BLaER1 (cell line): ENCODE measurements at regions not wholly inside any gene's neighbourhood (a gene's known extent, or its start where the extent isn't known, plus 50 kb on each side); places are given as distances from the start of the nearest gene placed in this dataset.
"Not testable (repeated sequence)": the region's sequence is repeated elsewhere in the genome, so short reads cannot be mapped to it uniquely, and the experiment has no call there.

ENCODE experiments used
- H3K27ac ChIP-seq: shearing (Covaris generic); formaldehyde crosslinking; 2 replicates; pipeline ENCODE4 v1.8.1; 2022
- H3K27me3 ChIP-seq: shearing (Covaris generic); formaldehyde crosslinking; 2 replicates; pipeline ENCODE4 v1.8.1; 2022
- H3K36me3 ChIP-seq: shearing (Covaris generic); formaldehyde crosslinking; 2 replicates; pipeline ENCODE4 v1.8.1; 2022
- H3K4me1 ChIP-seq: shearing (Covaris generic); formaldehyde crosslinking; 2 replicates; pipeline ENCODE4 v1.8.1; 2022
- H3K4me2 ChIP-seq: shearing (Covaris generic); formaldehyde crosslinking; 2 replicates; pipeline ENCODE4 v1.8.1; 2022
- H3K4me3 ChIP-seq: shearing (Covaris generic); formaldehyde crosslinking; 2 replicates; pipeline ENCODE4 v1.8.1; 2022
- H3K9ac ChIP-seq: shearing (Covaris generic); formaldehyde crosslinking; 2 replicates; pipeline ENCODE4 v1.8.1; 2022
- H3K9me3 ChIP-seq: shearing (Covaris generic); formaldehyde crosslinking; 2 replicates; pipeline ENCODE4 v1.8.1; 2022
- H4K20me1 ChIP-seq: shearing (Covaris generic); formaldehyde crosslinking; 2 replicates; pipeline ENCODE4 v1.8.1; 2022
- Cebpa-rat ChIP-seq: shearing (Covaris generic); IDR thresholded peaks from 2 replicates; pipeline ENCODE4 v1.8.1; 2022

GRCh38 chr7:24444666-24445440, 128.4 kb upstream of the PALS2 start:
- no peak overlapping the region for H3K9ac ChIP-seq
- H3K4me1 ChIP-seq = peaks cover 13% of the 10 kb centered on the region
- H3K27ac ChIP-seq = no peak overlapping the region
- H3K4me3 ChIP-seq = no peak overlapping the region
- H3K36me3 ChIP-seq = no peaks in the 10 kb centered on the region
- H4K20me1 ChIP-seq = no peaks in the 10 kb centered on the region
- H3K4me2 ChIP-seq = no peak overlapping the region
- no peak for TF ChIP-seq Cebpa-rat
- H3K27me3 ChIP-seq = no peaks in the 10 kb centered on the region
- H3K9me3 ChIP-seq = no peaks in the 10 kb centered on the region

- H3K36me3 ChIP-seq = no peaks in the 10 kb centered on the region
Measured at GRCh38 chr7:24448038-24448437, 125.2 kb upstream of the PALS2 start.

GRCh38 chr7:24449416-24449815, 123.8 kb upstream of the PALS2 start:
- H3K9ac ChIP-seq = not testable (repeated sequence)

More at GRCh38 chr7:24448038-24448437, 125.2 kb upstream of the PALS2 start:
- H4K20me1 ChIP-seq = no peaks in the 10 kb centered on the region
- H3K4me2 ChIP-seq = no peak overlapping the region
- no peak overlapping the region for H3K9ac ChIP-seq
- no peak overlapping the region for H3K27ac ChIP-seq
- no peaks in the 10 kb centered on the region for H3K27me3 ChIP-seq
- no peaks in the 10 kb centered on the region for H3K4me1 ChIP-seq
- no peaks in the 10 kb centered on the region for H3K9me3 ChIP-seq
- no peak for TF ChIP-seq Cebpa-rat
- H3K4me3 ChIP-seq = no peak overlapping the region

GRCh38 chr7:24455813-24456525, 117.3 kb upstream of the PALS2 start:
- Histone ChIP-seq H3K4me2 (no peak overlapping the region), H3K36me3 (no peaks in the 10 kb centered on the region), H3K9ac (no peak overlapping the region), H3K27me3 (no peaks in the 10 kb centered on the region), H4K20me1 (no peaks in the 10 kb centered on the region), H3K27ac (no peak overlapping the region), H3K4me1 (no peaks in the 10 kb centered on the region), H3K9me3 (no peaks in the 10 kb centered on the region), H3K4me3 (no peak overlapping the region)
- no peak for TF ChIP-seq Cebpa-rat

More at GRCh38 chr7:24449416-24449815, 123.8 kb upstream of the PALS2 start:
- not testable (repeated sequence) for H4K20me1 ChIP-seq, H3K36me3 ChIP-seq, H3K27me3 ChIP-seq, H3K27ac ChIP-seq, H3K9me3 ChIP-seq, H3K4me2 ChIP-seq, H3K4me3 ChIP-seq, H3K4me1 ChIP-seq

GRCh38 chr7:24456526-24457218, 116.6 kb upstream of the PALS2 start:
- H3K9me3 ChIP-seq = no peaks in the 10 kb centered on the region
- no peaks in the 10 kb centered on the region for H3K36me3 ChIP-seq
- no peaks in the 10 kb centered on the region for H4K20me1 ChIP-seq
- H3K4me3 ChIP-seq = no peak overlapping the region
- TF ChIP-seq Cebpa-rat = no peak
- no peak overlapping the region for H3K9ac ChIP-seq
- H3K27me3 ChIP-seq = no peaks in the 10 kb centered on the region
- no peak overlapping the region for H3K4me2 ChIP-seq
- no peaks in the 10 kb centered on the region for H3K4me1 ChIP-seq
- no peak overlapping the region for H3K27ac ChIP-seq

- Histone ChIP-seq H3K9ac (no peak overlapping the region), H3K27ac (no peak overlapping the region), H3K4me1 (no peaks in the 10 kb centered on the region), H3K36me3 (no peaks in the 10 kb centered on the region), H3K4me2 (no peak overlapping the region), H3K4me3 (no peak overlapping the region), H3K27me3 (no peaks in the 10 kb centered on the region), H4K20me1 (no peaks in the 10 kb centered on the region), H3K9me3 (no peaks in the 10 kb centered on the region)
- TF ChIP-seq Cebpa-rat = no peak
Measured at GRCh38 chr7:24457219-24457558, 116.1 kb upstream of the PALS2 start.

- Histone ChIP-seq H3K4me1 (no peaks in the 10 kb centered on the region), H3K27me3 (no peaks in the 10 kb centered on the region), H3K4me3 (no peak overlapping the region), H3K27ac (no peak overlapping the region), H3K9me3 (no peaks in the 10 kb centered on the region), H3K4me2 (no peak overlapping the region), H3K9ac (no peak overlapping the region), H4K20me1 (no peaks in the 10 kb centered on the region), H3K36me3 (no peaks in the 10 kb centered on the region)
- no peak for TF ChIP-seq Cebpa-rat
Measured at GRCh38 chr7:24462117-24462516, 111.1 kb upstream of the PALS2 start.

GRCh38 chr7:24462984-24463383, 110.3 kb upstream of the PALS2 start:
- Histone ChIP-seq H3K4me3 (no peak overlapping the region), H3K4me1 (no peaks in the 10 kb centered on the region), H3K9ac (no peak overlapping the region), H3K36me3 (no peaks in the 10 kb centered on the region), H3K9me3 (no peaks in the 10 kb centered on the region), H3K4me2 (no peak overlapping the region), H4K20me1 (no peaks in the 10 kb centered on the region), H3K27me3 (no peaks in the 10 kb centered on the region), H3K27ac (no peak overlapping the region)
- no peak for TF ChIP-seq Cebpa-rat

- Histone ChIP-seq H4K20me1 (no peaks in the 10 kb centered on the region), H3K36me3 (no peaks in the 10 kb centered on the region)
Measured at GRCh38 chr7:24463474-24463873, 109.8 kb upstream of the PALS2 start.

GRCh38 chr7:24464861-24465260, 108.4 kb upstream of the PALS2 start:
- Histone ChIP-seq H3K4me2 (no peak overlapping the region), H3K4me3 (no peak overlapping the region), H3K9ac (no peak overlapping the region), H4K20me1 (no peaks in the 10 kb centered on the region), H3K27me3 (no peaks in the 10 kb centered on the region), H3K27ac (no peak overlapping the region), H3K4me1 (no peaks in the 10 kb centered on the region), H3K36me3 (no peaks in the 10 kb centered on the region), H3K9me3 (no peaks in the 10 kb centered on the region)
- no peak for TF ChIP-seq Cebpa-rat

More at GRCh38 chr7:24463474-24463873, 109.8 kb upstream of the PALS2 start:
- no peak overlapping the region for H3K9ac ChIP-seq
- no peaks in the 10 kb centered on the region for H3K9me3 ChIP-seq
- H3K4me1 ChIP-seq = no peaks in the 10 kb centered on the region
- no peaks in the 10 kb centered on the region for H3K27me3 ChIP-seq
- no peak overlapping the region for H3K27ac ChIP-seq
- no peak overlapping the region for H3K4me3 ChIP-seq
- TF ChIP-seq Cebpa-rat = no peak
- H3K4me2 ChIP-seq = no peak overlapping the region
